DOHH2 (cell line): ENCODE measurements at regions not wholly inside any gene's neighbourhood (a gene's known extent, or its start where the extent isn't known, plus 50 kb on each side); places are given as distances from the start of the nearest gene placed in this dataset.

Experiments used
- CTCF ChIP-seq: fragments of 200-600 bp; sonication (generic); IDR thresholded peaks from one replicate; pipeline ENCODE4 v1.5.1; 2014; ENCODE audit warnings: antibody characterized with exemption, mild to moderate bottlenecking, low read depth, low read length; ENCODE audit not compliant: poor library complexity, severe bottlenecking
- EZH2phosphoT487 ChIP-seq: fragments of 200-600 bp; sonication (generic); IDR thresholded peaks from 2 replicates; pipeline ENCODE4 v1.6.1; 2017; ENCODE audit warnings: borderline replicate concordance, mild to moderate bottlenecking, antibody characterized with exemption, low read length, moderate library complexity, mixed read lengths

GRCh38 chr6:9468277-9468676 is 946.6 kb downstream of the TFAP2A start:
- TF ChIP-seq CTCF (no peak), EZH2phosphoT487 (no peak)
